Gastrocnemius medialis (tissue), 4 donors: ENCODE measurements at regions not wholly inside any gene's neighbourhood (a gene's known extent, or its start where the extent isn't known, plus 50 kb on each side); places are given as distances from the start of the nearest gene placed in this dataset.

ENCODE experiments used
- CTCF ChIP-seq, 5 experiments: fragments of 450-650 bp in 3 of 5; fragments of 200-600 bp in 2 of 5; sonication (generic) in 2 of 5; IDR thresholded peaks in 4 of 5; conservative IDR thresholded peaks in 1 of 5; 1 replicate in 4 of 5; 2 replicates in 1 of 5; pipeline ENCODE4 v1.5.1; 2016 to 2019; ENCODE audit warnings: antibody characterized with exemption in 5 of 5, mild to moderate bottlenecking in 3 of 5, moderate library complexity in 3 of 5
- POLR2A ChIP-seq, 2 donors: fragments of 450-650 bp; IDR thresholded peaks; one replicate each; pipeline ENCODE4 v1.6.1; 2017; ENCODE audit warnings: antibody characterized with exemption in 2 of 2, mild to moderate bottlenecking in 2 of 2, moderate library complexity in 2 of 2

- TF ChIP-seq CTCF (IDR thresholded peaks at IDR 0.05 in 4 of 5, conservative IDR thresholded peaks at IDR 0.05 in 1 of 5) = no peak
- no peak for TF ChIP-seq POLR2A (IDR thresholded peaks at IDR 0.05)
Observed at GRCh38 chr4:79847411-79847810, 225.6 kb downstream of the ANTXR2 start.
